ENCODE measurements at regions not wholly inside any gene's neighbourhood (a gene's known extent, or its start where the extent isn't known, plus 50 kb on each side); places are given as distances from the start of the nearest gene placed in this dataset.

GRCh38 chrX:63919081-63919480 lies 134.1 kb upstream of the ARHGEF9 start:
- Histone ChIP-seq H4K20me1 (ENCODE audit: insufficient read depth) (no peaks in the 10 kb centered on the region), H2AFZ (no peak overlapping the region), H3K27me3 (replicated peaks; ENCODE audit: insufficient read depth) (no peaks in the 10 kb centered on the region), H3F3A (ENCODE audit: insufficient read depth) (peaks cover 18% of the 10 kb centered on the region), H3K9ac (no peak overlapping the region), H3K36me3 (ENCODE audit: low read depth) (no peaks in the 10 kb centered on the region), H3K9me2 (ENCODE audit: insufficient read depth) (no peaks in the 10 kb centered on the region), H3K27ac (no peak overlapping the region), H3K4me1 (ENCODE audit: insufficient read depth) (peaks cover 32% of the 10 kb centered on the region), H3K4me2 (ENCODE audit: unreplicated experiment) (no peak overlapping the region), H3K9me3 (ENCODE audit: low read depth) (no peaks in the 10 kb centered on the region), H3K4me3 (no peak overlapping the region), H3K79me2 (ENCODE audit: insufficient read depth) (no peaks in the 10 kb centered on the region)
- in situ Hi-C loops (cut with MboI), result no loop called here
- no peak for DNase-seq
- no peak for TF ChIP-seq EZH2 (IDR thresholded peaks at IDR 0.05; ENCODE audit: insufficient read depth, poor library complexity, severe bottlenecking)
- no peak for TF ChIP-seq EZH2phosphoT487 (IDR thresholded peaks at IDR 0.05; ENCODE audit: insufficient read depth, low read depth)

- H3K4me2 ChIP-seq (ENCODE audit: unreplicated experiment), result no peak overlapping the region
- H3K9me2 ChIP-seq (ENCODE audit: insufficient read depth), result no peaks in the 10 kb centered on the region
- DNase-seq, result peak; percentile 70
- WGBS, 2 experiments (ENCODE audit: low coverage in 1 of 2, low lambda C conversion rate in 2 of 2, missing lambda C conversion rate in 2 of 2), result 29 to 60% methylated on average over 1 of the region's 1 CpG
- H3K36me3 ChIP-seq (ENCODE audit: low read depth), result no peaks in the 10 kb centered on the region
- H3F3A ChIP-seq (ENCODE audit: insufficient read depth), result peaks cover 18% of the 10 kb centered on the region
- no peak overlapping the region for H3K27ac ChIP-seq
- TF ChIP-seq EZH2phosphoT487 (IDR thresholded peaks at IDR 0.05; ENCODE audit: insufficient read depth, low read depth) (no peak), EZH2 (IDR thresholded peaks at IDR 0.05; ENCODE audit: insufficient read depth, poor library complexity, severe bottlenecking) (no peak)
- H3K79me2 ChIP-seq (ENCODE audit: insufficient read depth), result no peaks in the 10 kb centered on the region
- H3K9ac ChIP-seq, result no peak overlapping the region
- H2AFZ ChIP-seq, result no peak overlapping the region
- no peak overlapping the region for H3K4me3 ChIP-seq
- no peaks in the 10 kb centered on the region for H3K27me3 ChIP-seq (replicated peaks; ENCODE audit: insufficient read depth)
- in situ Hi-C loops (cut with MboI), result no loop called here
- no peaks in the 10 kb centered on the region for H4K20me1 ChIP-seq (ENCODE audit: insufficient read depth)
- H3K4me1 ChIP-seq (ENCODE audit: insufficient read depth), result peaks cover 32% of the 10 kb centered on the region
- no peaks in the 10 kb centered on the region for H3K9me3 ChIP-seq (ENCODE audit: low read depth)
These were observed 133.6 kb upstream of the ARHGEF9 start for GRCh38 chrX:63918611-63919010.

- no peak for DNase-seq
- Histone ChIP-seq H2AFZ (no peak overlapping the region), H3F3A (ENCODE audit: insufficient read depth) (peaks cover 18% of the 10 kb centered on the region), H3K4me2 (ENCODE audit: unreplicated experiment) (no peak overlapping the region), H3K27me3 (replicated peaks; ENCODE audit: insufficient read depth) (no peaks in the 10 kb centered on the region), H3K9ac (no peak overlapping the region), H3K4me1 (ENCODE audit: insufficient read depth) (peaks cover 26% of the 10 kb centered on the region), H4K20me1 (ENCODE audit: insufficient read depth) (no peaks in the 10 kb centered on the region), H3K79me2 (ENCODE audit: insufficient read depth) (no peaks in the 10 kb centered on the region), H3K36me3 (ENCODE audit: low read depth) (no peaks in the 10 kb centered on the region), H3K9me3 (ENCODE audit: low read depth) (no peaks in the 10 kb centered on the region), H3K9me2 (ENCODE audit: insufficient read depth) (no peaks in the 10 kb centered on the region), H3K27ac (no peak overlapping the region), H3K4me3 (no peak overlapping the region)
- 59 to 67% methylated on average over 1 of the region's 1 CpG for WGBS, 2 experiments (ENCODE audit: low coverage in 1 of 2, low lambda C conversion rate in 2 of 2, missing lambda C conversion rate in 2 of 2)
- TF ChIP-seq EZH2 (IDR thresholded peaks at IDR 0.05; ENCODE audit: insufficient read depth, poor library complexity, severe bottlenecking) (no peak), EZH2phosphoT487 (IDR thresholded peaks at IDR 0.05; ENCODE audit: insufficient read depth, low read depth) (no peak)
- in situ Hi-C loops (cut with MboI), result no loop called here
These were observed 132.3 kb upstream of the ARHGEF9 start for GRCh38 chrX:63917296-63917695.

GRCh38 chrX:63913719-63914118 lies 128.7 kb upstream of the ARHGEF9 start:
- H3K4me1 ChIP-seq (ENCODE audit: insufficient read depth), result peaks cover under 1% of the 10 kb centered on the region; the same call in 1 of the 2 replicates
- no peaks in the 10 kb centered on the region for H4K20me1 ChIP-seq (ENCODE audit: insufficient read depth)
- no peaks in the 10 kb centered on the region for H3K36me3 ChIP-seq (ENCODE audit: low read depth)
- no peak overlapping the region for H3K4me3 ChIP-seq
- no peak overlapping the region for H3K9ac ChIP-seq
- H2AFZ ChIP-seq, result no peak overlapping the region
- no peaks in the 10 kb centered on the region for H3K27me3 ChIP-seq (replicated peaks; ENCODE audit: insufficient read depth)
- H3K9me2 ChIP-seq (ENCODE audit: insufficient read depth), result no peaks in the 10 kb centered on the region
- TF ChIP-seq EZH2phosphoT487 (IDR thresholded peaks at IDR 0.05; ENCODE audit: insufficient read depth, low read depth) (no peak), EZH2 (IDR thresholded peaks at IDR 0.05; ENCODE audit: insufficient read depth, poor library complexity, severe bottlenecking) (no peak)
- DNase-seq, result no peak
- H3K4me2 ChIP-seq (ENCODE audit: unreplicated experiment), result no peak overlapping the region
- H3K79me2 ChIP-seq (ENCODE audit: insufficient read depth), result no peaks in the 10 kb centered on the region
- in situ Hi-C loops (cut with MboI), result no loop called here
- H3K9me3 ChIP-seq (ENCODE audit: low read depth), result no peaks in the 10 kb centered on the region
- no peaks in the 10 kb centered on the region for H3F3A ChIP-seq (ENCODE audit: insufficient read depth)
- H3K27ac ChIP-seq, result no peak overlapping the region

- Histone ChIP-seq H3K4me2 (ENCODE audit: unreplicated experiment) (peak overlapping the region; percentile 35), H3K79me2 (ENCODE audit: insufficient read depth) (no peaks in the 10 kb centered on the region), H3K27me3 (replicated peaks; ENCODE audit: insufficient read depth) (no peaks in the 10 kb centered on the region), H3K27ac (peak overlapping the region; percentile 58), H3K4me3 (0 out of 2 replicates have a peak overlapping the region, but pooled peaks have one; percentile 32), H3K9me3 (ENCODE audit: low read depth) (no peaks in the 10 kb centered on the region), H3F3A (ENCODE audit: insufficient read depth) (peaks cover 9% of the 10 kb centered on the region; the same call in 1 of the 2 replicates), H3K9me2 (ENCODE audit: insufficient read depth) (no peaks in the 10 kb centered on the region), H3K36me3 (ENCODE audit: low read depth) (no peaks in the 10 kb centered on the region), H2AFZ (no peak overlapping the region), H3K9ac (0 out of 2 replicates have a peak overlapping the region, but pooled peaks have one; percentile 18), H4K20me1 (ENCODE audit: insufficient read depth) (no peaks in the 10 kb centered on the region), H3K4me1 (ENCODE audit: insufficient read depth) (peaks cover 5% of the 10 kb centered on the region; the same call in 1 of the 2 replicates)
- in situ Hi-C loops (cut with MboI), result no loop called here
- peak; percentile 71 for DNase-seq
- no peak for TF ChIP-seq EZH2phosphoT487 (IDR thresholded peaks at IDR 0.05; ENCODE audit: insufficient read depth, low read depth)
- no peak for TF ChIP-seq EZH2 (IDR thresholded peaks at IDR 0.05; ENCODE audit: insufficient read depth, poor library complexity, severe bottlenecking)
- 22 to 50% methylated on average over 2 of the region's 2 CpGs for WGBS, 2 experiments (ENCODE audit: low coverage in 1 of 2, low lambda C conversion rate in 2 of 2, missing lambda C conversion rate in 2 of 2)
These were observed 104.0 kb upstream of the ARHGEF9 start for GRCh38 chrX:63889001-63889400.

Data from GM23248 (cell line).